T-helper 2 cell treated with Interferon-gamma antibody and Interleukin-4, amounts not matched to agents 5 μg/mL and 100 μg/mL, for 36 hours (primary cell): ENCODE measurements at regions not wholly inside any gene's neighbourhood (a gene's known extent, or its start where the extent isn't known, plus 50 kb on each side); places are given as distances from the start of the nearest gene placed in this dataset.

Experiments used
- DNase-seq: peaks from one replicate; pipeline ENCODE4 v3.0.0; 2021; ENCODE audit warnings: low spot score
- H3K27ac Mint-ChIP-seq: one replicate; pipeline ENCODE4 v1.8.0; 2021; ENCODE audit warnings: mild to moderate bottlenecking, mixed read lengths
- H3K27me3 Mint-ChIP-seq: one replicate; pipeline ENCODE4 v1.8.0; 2021; ENCODE audit warnings: low read depth, mixed read lengths
- H3K36me3 Mint-ChIP-seq: one replicate; pipeline ENCODE4 v1.8.0; 2021; ENCODE audit warnings: low read depth, mixed read lengths
- H3K4me1 Mint-ChIP-seq: one replicate; pipeline ENCODE4 v1.8.0; 2021; ENCODE audit warnings: low read depth, mixed read lengths
- H3K4me3 Mint-ChIP-seq: one replicate; pipeline ENCODE4 v1.8.0; 2022; ENCODE audit warnings: mild to moderate bottlenecking, moderate library complexity, mixed read lengths
- H3K9me3 Mint-ChIP-seq: one replicate; pipeline ENCODE4 v1.8.0; 2021; ENCODE audit warnings: mixed read lengths

DNA sequence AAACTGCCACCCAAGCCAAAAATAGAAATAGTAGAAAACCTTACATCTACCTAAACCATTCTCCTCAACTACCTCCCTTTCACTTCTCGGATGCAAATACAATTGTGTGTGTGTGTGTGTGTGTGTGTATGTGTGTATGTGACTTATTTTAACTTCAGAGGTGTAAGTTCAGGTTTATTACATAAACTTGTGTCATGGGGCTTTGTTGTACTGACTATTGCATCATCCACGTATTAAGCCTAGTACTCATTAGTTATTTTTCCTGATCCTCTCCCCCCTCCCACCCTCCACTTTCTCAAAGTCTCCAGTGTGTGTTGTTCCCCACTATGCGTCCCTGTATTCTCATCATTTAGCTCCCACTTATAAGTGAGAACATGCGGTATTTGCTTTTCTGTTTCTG, 592.5 kb upstream of the ATP2B1 start:
- no peak for DNase-seq
- Mint-ChIP-seq H3K4me1 (peaks cover 14% of the 10 kb centered on the region), H3K27ac (no peak overlapping the region), H3K36me3 (no peaks in the 10 kb centered on the region), H3K27me3 (peaks cover 18% of the 10 kb centered on the region), H3K9me3 (no peaks in the 10 kb centered on the region), H3K4me3 (no peak overlapping the region)

DNA sequence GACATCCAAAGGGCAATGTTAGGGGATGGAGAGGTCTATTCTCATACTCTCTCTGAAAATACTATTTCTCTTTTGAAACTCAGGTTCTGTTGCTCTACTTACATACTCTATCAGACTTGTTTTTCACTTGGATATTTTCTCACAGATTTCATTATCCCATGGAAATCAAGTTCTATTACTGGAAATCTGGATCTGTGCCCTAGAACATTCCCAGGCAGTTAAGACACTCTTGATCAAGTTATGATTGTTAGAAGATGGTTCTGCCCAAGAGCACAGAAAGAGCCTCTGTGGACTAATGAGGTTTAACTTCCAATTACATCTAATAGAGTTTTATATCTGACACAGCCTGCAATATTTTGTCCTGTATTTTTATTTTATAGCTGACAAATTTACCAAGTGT, 591.0 kb upstream of the ATP2B1 start:
- Mint-ChIP-seq H3K36me3 (no peaks in the 10 kb centered on the region), H3K27ac (no peak overlapping the region), H3K9me3 (no peaks in the 10 kb centered on the region), H3K27me3 (peaks cover 23% of the 10 kb centered on the region), H3K4me1 (peaks cover 14% of the 10 kb centered on the region), H3K4me3 (peak overlapping the region; percentile 58)
- DNase-seq, result no peak

DNA sequence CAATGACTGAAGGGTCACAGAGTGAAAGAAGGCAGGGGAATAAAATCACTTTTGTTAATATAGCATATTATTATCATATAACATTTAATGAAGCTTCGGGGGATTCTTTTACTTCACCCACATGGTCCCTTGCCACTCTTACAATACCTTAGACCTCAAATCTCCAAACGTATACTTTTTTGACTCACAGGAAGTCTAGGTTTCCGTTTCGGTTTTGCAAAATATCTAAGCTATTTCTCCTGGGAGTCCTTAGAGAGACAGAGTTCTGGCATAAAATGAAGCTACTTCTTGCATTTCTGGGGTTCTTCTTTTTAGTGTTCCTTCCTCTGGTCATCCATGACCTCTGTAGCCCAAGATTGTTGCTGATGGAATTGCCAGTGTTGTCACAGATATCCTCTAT, 590.5 kb upstream of the ATP2B1 start:
- H3K4me1 Mint-ChIP-seq, result peaks cover 14% of the 10 kb centered on the region
- no peak for DNase-seq
- no peaks in the 10 kb centered on the region for H3K36me3 Mint-ChIP-seq
- H3K27me3 Mint-ChIP-seq, result peaks cover 24% of the 10 kb centered on the region
- no peaks in the 10 kb centered on the region for H3K9me3 Mint-ChIP-seq
- H3K4me3 Mint-ChIP-seq, result peak overlapping the region; percentile 58
- no peak overlapping the region for H3K27ac Mint-ChIP-seq

DNA sequence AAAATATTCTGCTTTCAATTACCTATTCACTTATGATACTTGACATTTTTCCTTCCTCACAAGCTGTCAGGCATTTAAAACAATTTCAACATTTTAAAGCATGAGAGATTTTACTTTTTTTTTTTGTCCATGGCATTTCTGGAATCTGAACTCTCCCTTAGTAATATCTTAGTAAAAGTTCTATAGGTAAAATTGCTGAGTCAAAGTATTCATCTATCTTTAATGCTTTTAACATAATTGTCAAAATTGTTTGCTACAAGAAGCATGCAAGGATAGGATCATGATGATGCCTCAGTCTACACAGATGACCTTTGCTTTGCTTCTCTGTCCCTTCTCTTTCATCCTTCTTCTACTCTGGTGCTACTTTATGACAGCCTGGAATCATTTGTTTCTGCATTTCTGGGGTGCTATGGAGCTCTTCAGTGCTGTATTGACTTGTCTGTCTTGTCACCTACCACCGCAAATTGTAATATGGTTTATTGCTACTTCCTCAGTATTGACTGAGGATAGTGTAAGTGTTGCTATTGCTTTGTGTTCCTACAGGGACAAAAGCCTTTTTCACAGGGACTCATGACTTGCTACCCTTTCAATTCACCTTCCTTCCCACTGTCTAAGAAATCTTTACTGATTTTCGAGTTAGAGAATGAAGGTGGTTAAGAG, 589.8 kb upstream of the ATP2B1 start:
- Mint-ChIP-seq H3K9me3 (no peaks in the 10 kb centered on the region), H3K4me1 (peaks cover 14% of the 10 kb centered on the region), H3K27ac (no peak overlapping the region), H3K36me3 (no peaks in the 10 kb centered on the region), H3K27me3 (peaks cover 24% of the 10 kb centered on the region), H3K4me3 (no peak overlapping the region)
- no peak for DNase-seq

DNA sequence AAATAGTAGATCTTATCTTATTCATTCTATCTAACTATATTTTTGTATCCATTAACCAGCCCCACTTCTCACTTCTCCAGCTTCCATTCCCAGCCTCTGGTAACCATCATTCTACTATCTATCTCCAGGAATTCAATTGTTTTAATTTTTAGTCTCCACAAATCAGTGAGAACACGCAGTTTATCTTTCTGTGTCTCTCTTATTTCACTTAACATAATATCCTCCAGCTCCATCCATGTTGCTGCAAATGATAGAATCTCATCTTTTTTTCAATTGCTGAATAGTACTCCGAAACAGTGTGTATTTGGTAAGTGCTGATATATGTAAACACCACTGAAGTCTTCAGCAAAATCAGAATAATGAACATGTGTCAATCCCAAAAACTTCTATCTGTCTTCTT, 587.2 kb upstream of the ATP2B1 start:
- no peak overlapping the region for H3K4me3 Mint-ChIP-seq
- H3K9me3 Mint-ChIP-seq, result no peaks in the 10 kb centered on the region
- H3K36me3 Mint-ChIP-seq, result no peaks in the 10 kb centered on the region
- H3K27ac Mint-ChIP-seq, result no peak overlapping the region
- peaks cover 25% of the 10 kb centered on the region for H3K27me3 Mint-ChIP-seq
- no peak for DNase-seq
- H3K4me1 Mint-ChIP-seq, result peaks cover 20% of the 10 kb centered on the region

DNA sequence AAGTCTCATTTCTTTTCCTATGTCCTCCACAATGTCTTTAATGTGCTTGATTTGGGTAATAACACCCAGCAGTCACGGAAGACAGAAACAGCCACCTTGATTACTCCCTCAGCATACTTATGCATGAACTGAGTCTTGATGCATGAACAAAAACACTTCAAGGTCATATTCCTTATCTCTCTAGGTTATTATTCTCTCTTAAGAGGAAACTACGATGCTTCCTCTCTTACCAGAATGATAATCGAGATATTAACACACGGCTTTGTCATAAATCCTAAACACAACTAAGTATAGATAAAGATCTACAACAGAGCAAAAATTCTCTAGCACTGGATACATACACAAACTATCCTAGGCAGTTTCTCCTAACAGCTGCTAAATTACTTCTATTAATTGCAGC, 583.5 kb upstream of the ATP2B1 start:
- H3K36me3 Mint-ChIP-seq, result no peaks in the 10 kb centered on the region
- no peak overlapping the region for H3K4me3 Mint-ChIP-seq
- H3K27ac Mint-ChIP-seq, result no peak overlapping the region
- H3K9me3 Mint-ChIP-seq, result peaks cover 6% of the 10 kb centered on the region
- peaks cover 6% of the 10 kb centered on the region for H3K4me1 Mint-ChIP-seq
- no peak for DNase-seq
- H3K27me3 Mint-ChIP-seq, result peaks cover 12% of the 10 kb centered on the region

DNA sequence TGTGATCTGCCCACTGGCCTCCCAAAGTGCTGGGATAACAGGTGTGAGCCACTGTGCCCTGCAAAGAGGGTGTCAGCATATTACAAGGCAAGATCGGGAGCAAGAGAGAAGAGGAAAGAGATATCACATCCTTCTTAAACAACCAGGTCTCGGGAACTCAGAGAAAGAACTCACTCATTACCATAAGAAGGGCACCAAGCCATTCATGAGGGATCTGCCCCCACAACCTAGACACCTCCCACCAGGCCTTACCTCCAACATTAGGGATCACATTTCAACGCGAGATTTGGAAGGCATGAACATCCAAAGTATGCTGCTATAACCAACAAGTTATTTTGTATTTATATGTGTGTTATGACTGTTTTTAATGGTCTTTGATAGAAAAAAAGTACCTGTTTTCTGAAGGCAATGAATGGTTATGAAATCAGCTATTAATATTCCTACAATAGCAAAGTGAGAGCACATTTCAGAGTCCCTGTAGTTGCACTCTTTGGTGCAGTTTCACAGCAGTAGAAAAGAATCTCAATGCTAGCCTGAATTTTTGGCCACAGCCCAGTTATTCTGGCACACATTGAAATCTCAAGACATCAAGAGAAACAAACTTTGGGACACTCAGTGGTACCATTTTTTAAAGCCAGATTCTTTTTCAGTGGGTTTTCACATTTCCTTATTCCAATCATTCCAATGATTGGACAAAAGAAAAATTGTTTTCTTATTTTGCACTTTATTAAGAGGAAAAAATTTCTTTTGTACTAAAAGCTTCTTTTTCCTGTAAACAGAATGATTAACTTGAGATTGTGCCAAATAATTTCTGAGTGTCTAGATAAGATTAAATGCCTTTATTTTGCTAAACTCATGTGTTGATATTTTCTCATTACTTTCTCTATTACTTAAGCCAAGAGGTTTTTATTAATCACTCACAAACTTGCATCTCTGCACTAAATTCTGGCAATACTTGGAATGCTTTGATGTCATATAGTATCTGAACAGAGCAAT, 582.6 kb upstream of the ATP2B1 start:
- no peak for DNase-seq
- H3K27me3 Mint-ChIP-seq, result peaks cover 10% of the 10 kb centered on the region
- H3K36me3 Mint-ChIP-seq, result no peaks in the 10 kb centered on the region
- no peak overlapping the region for H3K4me3 Mint-ChIP-seq
- H3K27ac Mint-ChIP-seq, result no peak overlapping the region
- peaks cover 7% of the 10 kb centered on the region for H3K9me3 Mint-ChIP-seq
- H3K4me1 Mint-ChIP-seq, result peaks cover 6% of the 10 kb centered on the region

DNA sequence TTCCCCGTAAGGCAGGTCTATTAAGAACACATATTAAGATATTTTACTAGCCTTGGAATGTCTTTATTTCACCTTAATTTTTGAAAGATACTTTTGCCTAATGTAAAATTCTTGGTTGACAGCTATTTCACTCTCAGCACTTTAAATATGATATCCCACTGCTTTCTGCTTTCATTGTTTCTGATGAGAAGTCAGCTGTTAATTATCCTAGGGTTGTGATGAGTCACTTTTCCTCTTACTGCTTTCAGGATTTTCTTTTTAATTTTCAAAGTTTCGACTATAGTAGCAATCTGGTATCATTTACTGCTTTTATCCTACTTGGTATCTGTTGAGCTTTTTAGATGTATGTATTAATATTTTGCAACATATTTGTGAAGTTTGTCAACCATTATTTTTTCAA, 578.9 kb upstream of the ATP2B1 start:
- H3K4me1 Mint-ChIP-seq, result peaks cover 5% of the 10 kb centered on the region
- H3K36me3 Mint-ChIP-seq, result no peaks in the 10 kb centered on the region
- peaks cover 5% of the 10 kb centered on the region for H3K27me3 Mint-ChIP-seq
- peaks cover 17% of the 10 kb centered on the region for H3K9me3 Mint-ChIP-seq
- H3K27ac Mint-ChIP-seq, result no peak overlapping the region
- DNase-seq, result no peak
- H3K4me3 Mint-ChIP-seq, result no peak overlapping the region

DNA sequence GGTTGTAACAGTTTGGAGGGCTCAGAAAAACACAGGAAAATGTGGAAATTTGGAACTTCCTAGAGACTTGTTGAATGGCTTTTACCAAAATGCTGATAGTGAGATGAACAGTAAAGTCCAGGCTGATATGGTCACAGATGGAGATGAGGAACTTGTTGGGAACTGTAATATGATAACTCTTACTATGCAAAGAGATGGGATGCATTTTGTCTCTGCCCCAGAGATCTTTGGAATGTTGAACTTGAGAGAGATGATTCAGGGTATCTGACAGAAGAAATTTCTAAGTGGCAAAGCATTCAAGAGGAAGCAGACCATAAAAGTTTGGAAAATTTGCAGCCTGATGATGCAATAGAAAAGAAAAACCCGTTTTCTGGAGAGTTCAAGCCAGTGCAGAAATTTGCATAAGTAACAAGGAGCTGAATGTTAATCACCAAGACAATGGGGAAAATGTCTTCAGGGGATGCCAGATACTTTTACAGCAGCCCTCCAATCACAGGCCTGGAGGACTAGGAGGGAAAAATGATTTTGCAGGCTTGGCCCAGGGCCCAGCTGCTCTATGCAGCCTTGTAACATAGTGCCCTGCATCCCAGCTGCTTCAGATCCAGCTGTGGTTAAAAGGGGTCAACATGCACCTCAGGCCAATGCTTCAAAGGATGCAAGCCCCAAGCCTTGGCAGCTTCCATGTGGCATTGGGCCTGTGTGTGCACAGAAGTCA, 572.7 kb upstream of the ATP2B1 start:
- H3K36me3 Mint-ChIP-seq, result no peaks in the 10 kb centered on the region
- peaks cover 2% of the 10 kb centered on the region for H3K27me3 Mint-ChIP-seq
- H3K9me3 Mint-ChIP-seq, result peaks cover 23% of the 10 kb centered on the region
- H3K27ac Mint-ChIP-seq, result no peak overlapping the region
- H3K4me3 Mint-ChIP-seq, result no peak overlapping the region
- H3K4me1 Mint-ChIP-seq, result no peaks in the 10 kb centered on the region
- DNase-seq, result no peak

DNA sequence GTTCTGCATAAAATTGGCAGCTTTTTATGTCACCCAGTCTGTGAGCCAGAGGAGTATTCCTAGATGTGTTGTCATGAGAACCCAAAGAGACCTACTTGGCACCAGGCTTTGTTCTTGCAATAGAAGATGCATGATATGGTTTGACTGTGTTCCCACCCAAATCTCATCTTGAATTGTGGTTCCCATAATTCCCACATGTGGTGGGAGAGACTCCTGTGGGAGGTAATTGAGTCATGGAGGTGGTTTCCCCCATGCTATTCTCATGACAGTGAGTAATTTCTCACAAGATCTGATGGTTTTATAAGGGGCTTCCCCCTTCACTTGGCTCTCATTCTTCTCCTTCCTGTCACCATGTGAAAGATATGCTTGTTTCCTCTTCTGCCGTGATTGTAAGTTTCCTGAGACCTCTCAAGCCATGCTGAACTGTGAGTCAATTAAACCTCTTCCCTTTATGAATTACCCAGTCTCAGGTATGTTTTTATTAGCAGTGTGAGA, 572.0 kb upstream of the ATP2B1 start:
- Mint-ChIP-seq H3K4me3 (no peak overlapping the region), H3K4me1 (no peaks in the 10 kb centered on the region), H3K27ac (no peak overlapping the region), H3K27me3 (peaks cover 2% of the 10 kb centered on the region), H3K9me3 (peaks cover 18% of the 10 kb centered on the region), H3K36me3 (no peaks in the 10 kb centered on the region)
- peak; percentile 30 for DNase-seq

DNA sequence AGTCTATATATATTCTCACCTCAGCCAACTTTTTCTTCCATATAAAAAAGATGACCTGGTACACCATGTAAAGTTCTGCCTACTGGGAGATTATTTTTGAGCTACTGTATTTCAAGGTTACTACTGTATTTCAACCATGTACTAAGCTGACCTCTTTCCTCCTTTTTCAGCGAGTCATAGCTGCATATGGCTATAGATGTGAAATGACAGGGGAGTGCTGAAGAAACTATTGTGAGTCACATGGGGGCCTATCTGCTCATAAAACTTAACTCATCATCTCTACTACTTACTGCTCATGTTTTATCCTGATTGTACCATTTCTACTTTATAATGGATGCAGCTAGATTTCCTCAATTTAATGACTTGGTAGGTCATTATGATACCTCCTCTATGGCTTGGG, 571.4 kb upstream of the ATP2B1 start:
- H3K4me1 Mint-ChIP-seq, result no peaks in the 10 kb centered on the region
- DNase-seq, result no peak
- no peaks in the 10 kb centered on the region for H3K36me3 Mint-ChIP-seq
- peaks cover 18% of the 10 kb centered on the region for H3K9me3 Mint-ChIP-seq
- H3K27me3 Mint-ChIP-seq, result peaks cover 2% of the 10 kb centered on the region
- no peak overlapping the region for H3K4me3 Mint-ChIP-seq
- no peak overlapping the region for H3K27ac Mint-ChIP-seq

DNA sequence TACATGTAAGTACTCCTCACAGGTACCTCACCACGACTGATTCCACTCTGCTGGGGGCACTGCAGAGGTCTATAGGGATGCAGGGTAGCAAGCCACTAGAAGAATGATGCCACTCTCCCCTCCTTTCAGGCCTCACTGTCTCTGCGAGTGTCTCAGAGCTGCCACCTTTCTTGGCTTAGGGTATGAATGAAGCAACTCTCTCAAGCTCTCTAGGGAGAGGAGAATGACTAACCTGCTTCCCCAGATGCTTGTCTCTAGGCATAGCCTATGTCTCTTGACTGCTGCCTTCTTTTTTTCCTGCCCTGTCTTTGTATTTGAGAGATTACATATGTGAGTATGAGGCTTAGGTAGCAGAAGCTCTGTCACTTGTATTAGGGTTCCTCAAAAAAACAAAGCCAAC, 566.5 kb upstream of the ATP2B1 start:
- Mint-ChIP-seq H3K4me1 (no peaks in the 10 kb centered on the region), H3K36me3 (no peaks in the 10 kb centered on the region), H3K27me3 (no peaks in the 10 kb centered on the region), H3K4me3 (no peak overlapping the region), H3K27ac (no peak overlapping the region), H3K9me3 (no peaks in the 10 kb centered on the region)
- DNase-seq, result no peak

DNA sequence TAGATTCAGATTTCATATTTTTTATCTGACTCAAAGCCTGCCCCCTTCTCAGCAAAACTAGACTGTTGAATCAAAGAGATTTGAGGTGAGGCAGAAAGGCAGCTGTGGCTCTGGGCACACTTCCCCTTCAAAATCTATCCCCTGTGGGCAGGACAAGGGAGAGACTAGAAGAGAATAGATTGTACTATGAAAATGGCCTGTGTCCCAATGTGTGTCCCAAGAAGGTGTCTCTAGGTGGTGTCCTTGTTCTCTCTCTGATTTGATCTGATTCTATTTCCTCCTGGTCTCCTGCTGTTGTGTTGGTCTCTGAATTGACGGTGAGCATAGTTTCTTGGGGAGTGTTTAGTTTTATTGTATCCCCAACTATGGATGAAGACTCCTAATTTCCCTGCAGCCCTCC, 565.8 kb upstream of the ATP2B1 start:
- Mint-ChIP-seq H3K27me3 (no peaks in the 10 kb centered on the region), H3K9me3 (no peaks in the 10 kb centered on the region), H3K27ac (no peak overlapping the region), H3K4me1 (no peaks in the 10 kb centered on the region), H3K4me3 (no peak overlapping the region), H3K36me3 (no peaks in the 10 kb centered on the region)
- DNase-seq, result no peak

DNA sequence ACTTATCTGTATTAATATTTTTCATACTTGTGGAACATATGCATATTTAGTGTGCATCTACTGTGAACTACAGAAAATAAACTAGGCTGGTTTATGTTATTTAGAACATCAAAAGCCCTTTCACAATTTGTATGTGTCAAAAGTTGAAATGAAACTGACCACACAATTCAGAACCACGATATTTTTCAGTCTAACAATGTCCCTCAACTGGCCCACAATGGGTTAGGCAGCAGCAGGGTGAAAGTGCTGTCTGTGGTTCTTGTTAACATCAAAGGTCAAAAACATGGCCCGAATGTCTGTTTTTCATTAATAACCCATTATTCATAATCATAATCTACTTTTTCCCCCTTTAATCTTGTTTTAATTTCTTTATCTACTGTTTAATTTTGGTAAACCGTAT, 559.9 kb upstream of the ATP2B1 start:
- H3K9me3 Mint-ChIP-seq, result no peaks in the 10 kb centered on the region
- H3K4me1 Mint-ChIP-seq, result no peaks in the 10 kb centered on the region
- no peak overlapping the region for H3K4me3 Mint-ChIP-seq
- DNase-seq, result no peak
- peaks cover 3% of the 10 kb centered on the region for H3K27me3 Mint-ChIP-seq
- H3K36me3 Mint-ChIP-seq, result no peaks in the 10 kb centered on the region
- H3K27ac Mint-ChIP-seq, result no peak overlapping the region
